Activated T-cell treated with anti-CD3 and anti-CD28 coated beads, Interleukin-2, amount 50 U/mL, for 4 hours (primary cell): ENCODE measurements at regions not wholly inside any gene's neighbourhood (a gene's known extent, or its start where the extent isn't known, plus 50 kb on each side); places are given as distances from the start of the nearest gene placed in this dataset.

ENCODE experiments used
- ATAC-seq, 2 donors: fragments of 200-7000 bp; cut with Tn5 transposase; one replicate each; pipeline ENCODE4 v1.10.0; 2021
- DNase-seq: peaks from one replicate; pipeline ENCODE4 v3.0.0-alpha.2; 2020
- H3K27me3 Mint-ChIP-seq: one replicate; pipeline ENCODE4 v1.8.0; 2021; ENCODE audit warnings: low read depth, mixed read lengths
- H3K36me3 Mint-ChIP-seq: one replicate; pipeline ENCODE4 v1.8.0; 2022; ENCODE audit warnings: mixed read lengths; ENCODE audit not compliant: insufficient read depth
- H3K4me1 Mint-ChIP-seq: one replicate; pipeline ENCODE4 v1.8.0; 2021; ENCODE audit warnings: low read depth, mixed read lengths
- H3K4me3 Mint-ChIP-seq: one replicate; pipeline ENCODE4 v1.8.0; 2021; ENCODE audit warnings: mild to moderate bottlenecking, moderate library complexity, mixed read lengths
- H3K9me3 Mint-ChIP-seq: one replicate; pipeline ENCODE4 v1.8.0; 2021; ENCODE audit warnings: mixed read lengths

DNA sequence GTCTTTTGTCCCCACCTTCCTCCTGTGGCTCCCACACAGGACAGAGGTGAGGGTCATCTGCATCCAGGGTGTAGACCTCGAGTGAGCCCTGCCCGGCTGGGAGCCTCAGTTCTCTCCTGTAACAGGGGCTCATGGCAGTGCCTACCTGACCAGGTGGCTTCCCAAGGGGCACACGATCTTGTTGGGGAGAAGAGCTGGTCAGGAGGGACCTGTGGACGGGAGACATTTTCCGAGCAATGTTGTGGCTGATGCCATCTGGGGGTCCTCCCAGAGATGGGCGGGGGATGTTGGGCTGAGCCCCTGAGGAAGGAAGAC lies 51.9 kb downstream of the CEBPB start:
- no peaks in the 10 kb centered on the region for H3K4me1 Mint-ChIP-seq
- ATAC-seq (no peak), DNase-seq (no peak)
- no peak overlapping the region for H3K4me3 Mint-ChIP-seq
- no peaks in the 10 kb centered on the region for H3K36me3 Mint-ChIP-seq
- no peaks in the 10 kb centered on the region for H3K9me3 Mint-ChIP-seq
- peaks cover 3% of the 10 kb centered on the region for H3K27me3 Mint-ChIP-seq

DNA sequence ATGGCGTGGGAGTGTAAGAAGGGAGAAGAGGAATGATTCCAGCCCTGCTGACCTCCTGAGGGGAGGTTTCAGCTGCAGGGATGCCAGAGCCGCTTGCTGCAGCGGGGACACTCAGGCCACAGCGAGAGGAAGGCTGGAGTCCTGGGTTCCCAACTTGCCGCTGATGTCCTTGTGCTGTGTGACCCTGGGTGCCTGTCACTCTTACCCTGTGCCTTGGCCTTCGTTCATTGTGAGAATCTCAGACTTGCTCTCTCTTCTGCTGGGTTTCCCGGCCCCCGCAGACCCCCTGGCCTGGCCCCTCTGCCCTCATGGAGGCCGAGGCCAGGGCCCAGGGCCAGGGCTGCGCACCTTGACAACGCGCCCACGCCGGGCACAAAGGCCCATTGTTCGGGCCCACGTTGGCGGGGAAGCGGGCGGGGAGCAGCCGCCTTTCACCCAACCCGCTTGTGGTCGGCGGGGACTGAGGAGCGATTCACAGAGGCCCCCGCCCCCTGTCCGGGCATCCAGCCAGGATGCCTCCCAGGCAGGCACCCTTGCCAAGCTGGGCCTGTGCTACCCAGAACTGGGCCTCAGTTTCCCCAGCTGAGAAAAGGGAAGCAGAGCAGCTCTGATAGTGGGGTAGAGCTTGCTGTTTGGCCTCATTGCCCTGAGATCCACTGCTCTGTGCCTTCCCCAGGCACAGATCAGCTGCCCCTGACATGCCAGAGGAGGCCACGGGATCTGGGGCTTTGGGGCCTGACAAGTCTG lies 52.4 kb downstream of the CEBPB start:
- Mint-ChIP-seq H3K9me3 (no peaks in the 10 kb centered on the region), H3K27me3 (peaks cover 3% of the 10 kb centered on the region), H3K4me3 (no peak overlapping the region), H3K4me1 (no peaks in the 10 kb centered on the region), H3K36me3 (no peaks in the 10 kb centered on the region)
- no peak for DNase-seq
- no peak for ATAC-seq

DNA sequence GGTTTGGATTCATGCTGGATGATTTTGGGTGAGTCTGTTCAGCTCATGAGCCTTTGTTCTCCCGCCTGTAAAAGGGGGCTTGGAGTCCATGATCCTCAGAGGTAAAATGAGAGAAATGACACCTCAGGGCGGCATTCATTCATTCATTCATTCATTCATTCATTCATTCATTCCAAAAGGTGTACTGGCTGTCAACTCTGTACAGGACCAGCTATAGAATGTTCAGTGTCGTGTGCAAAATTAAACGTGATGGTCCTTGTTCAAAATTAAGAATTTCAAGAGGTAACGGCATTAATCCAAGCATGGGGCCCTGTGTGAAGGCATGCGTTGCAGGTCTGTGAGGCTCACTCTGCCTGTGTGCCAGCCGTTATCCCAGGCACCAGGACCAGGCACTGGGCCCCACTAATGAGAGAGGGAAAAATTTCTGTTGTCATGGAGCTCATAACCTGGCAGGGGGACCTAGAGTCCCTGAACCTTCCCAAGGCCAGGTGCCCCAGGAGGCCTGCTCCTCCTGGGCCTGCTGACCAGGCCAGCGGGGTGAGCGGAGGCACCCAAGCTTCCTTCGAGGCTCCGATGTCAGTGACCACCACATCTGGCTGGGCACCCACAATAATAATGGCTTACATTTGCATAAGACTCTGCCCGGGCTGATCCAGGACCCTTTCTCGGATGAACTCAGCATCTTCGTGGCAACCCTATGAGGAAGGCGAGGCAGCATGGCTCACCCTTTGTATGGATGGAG lies 53.2 kb downstream of the CEBPB start:
- no peak for ATAC-seq
- Mint-ChIP-seq H3K4me1 (no peaks in the 10 kb centered on the region), H3K27me3 (peaks cover 3% of the 10 kb centered on the region), H3K4me3 (no peak overlapping the region), H3K36me3 (no peaks in the 10 kb centered on the region), H3K9me3 (no peaks in the 10 kb centered on the region)
- DNase-seq: no peak

DNA sequence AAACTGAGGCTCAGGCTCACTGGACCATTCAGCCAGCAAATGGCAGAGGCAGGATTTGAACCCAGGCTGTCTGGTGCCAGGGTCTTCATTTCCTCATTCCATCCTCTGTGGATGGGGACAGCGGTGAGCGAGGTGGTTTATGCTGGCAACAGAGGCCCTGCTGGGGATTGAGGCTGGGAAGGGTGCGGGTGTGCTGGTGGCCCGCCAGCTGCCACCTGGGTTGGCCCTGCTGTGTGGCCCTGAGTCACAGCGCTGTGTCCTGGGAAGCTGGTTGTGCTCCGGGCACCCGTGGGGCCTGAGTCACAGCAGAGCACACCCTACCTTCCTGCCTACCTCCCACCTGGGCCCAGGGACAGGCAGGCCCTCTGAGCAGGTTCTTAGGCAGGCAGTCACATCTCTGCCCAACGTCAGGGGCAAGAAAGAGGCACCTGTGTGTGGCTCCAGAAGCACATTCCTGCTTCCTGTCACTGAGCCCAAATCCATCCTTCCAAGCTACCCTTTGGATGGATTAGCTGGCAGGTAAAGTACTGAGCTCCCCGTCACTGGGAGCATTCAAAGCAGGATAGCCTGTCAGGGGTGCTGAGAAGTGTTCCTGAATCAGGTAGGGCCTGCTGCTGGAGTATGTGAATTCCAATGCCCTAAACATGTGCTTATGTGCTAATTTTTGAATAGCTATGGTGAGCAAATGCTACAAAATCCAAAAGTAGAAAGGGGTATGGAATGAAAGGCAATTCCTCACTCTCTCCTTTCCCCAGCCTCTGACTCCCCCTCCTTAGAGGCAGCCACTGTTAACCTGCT lies 53.9 kb downstream of the CEBPB start:
- Mint-ChIP-seq H3K4me1 (no peaks in the 10 kb centered on the region), H3K27me3 (peaks cover 3% of the 10 kb centered on the region), H3K9me3 (no peaks in the 10 kb centered on the region), H3K36me3 (no peaks in the 10 kb centered on the region), H3K4me3 (no peak overlapping the region)
- no peak for DNase-seq
- ATAC-seq: no peak

DNA sequence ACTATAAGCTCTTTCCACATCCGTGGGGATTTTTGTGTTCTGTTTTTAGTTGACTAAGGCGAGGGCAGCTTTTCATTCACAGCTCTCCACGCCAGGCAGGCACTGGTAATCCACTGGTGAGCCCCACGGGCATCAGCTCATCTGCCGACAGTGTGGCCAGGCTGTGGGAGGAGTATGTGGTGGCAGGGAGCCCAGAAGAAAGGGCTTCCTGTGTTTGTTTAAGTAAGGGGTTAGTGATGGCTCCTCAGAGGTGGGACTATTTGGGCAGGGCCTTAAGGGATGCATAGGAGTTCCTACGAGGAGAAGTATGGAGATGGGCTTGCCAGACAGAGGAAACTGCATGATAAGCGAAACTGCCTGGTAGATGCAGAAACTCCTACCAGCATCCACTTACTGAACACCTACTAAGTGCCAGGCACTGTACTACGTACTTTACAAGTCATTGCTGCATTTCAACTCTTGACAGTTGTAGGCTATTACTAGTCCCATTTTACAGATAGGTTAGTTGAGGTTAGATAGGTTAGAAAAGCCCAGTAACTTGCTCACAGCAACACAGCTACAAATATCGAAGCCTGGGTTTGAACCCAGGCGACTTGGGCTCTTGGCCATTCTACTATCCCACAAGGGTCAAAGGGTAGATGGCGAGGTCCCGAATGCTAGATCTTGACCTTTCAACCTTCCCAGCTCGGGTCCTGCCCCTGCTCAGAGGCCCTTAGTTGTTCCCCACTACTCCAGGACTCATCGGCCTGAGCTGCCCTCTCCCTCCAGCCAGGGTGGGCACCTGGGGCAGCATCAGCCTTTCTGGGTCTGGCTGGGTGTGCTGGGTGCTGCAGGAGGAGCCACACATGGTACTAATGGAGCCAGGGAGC lies 55.1 kb downstream of the CEBPB start:
- Mint-ChIP-seq H3K4me3 (no peak overlapping the region), H3K4me1 (no peaks in the 10 kb centered on the region), H3K27me3 (peaks cover 3% of the 10 kb centered on the region), H3K9me3 (no peaks in the 10 kb centered on the region), H3K36me3 (no peaks in the 10 kb centered on the region)
- DNase-seq (no peak), ATAC-seq (no peak)

DNA sequence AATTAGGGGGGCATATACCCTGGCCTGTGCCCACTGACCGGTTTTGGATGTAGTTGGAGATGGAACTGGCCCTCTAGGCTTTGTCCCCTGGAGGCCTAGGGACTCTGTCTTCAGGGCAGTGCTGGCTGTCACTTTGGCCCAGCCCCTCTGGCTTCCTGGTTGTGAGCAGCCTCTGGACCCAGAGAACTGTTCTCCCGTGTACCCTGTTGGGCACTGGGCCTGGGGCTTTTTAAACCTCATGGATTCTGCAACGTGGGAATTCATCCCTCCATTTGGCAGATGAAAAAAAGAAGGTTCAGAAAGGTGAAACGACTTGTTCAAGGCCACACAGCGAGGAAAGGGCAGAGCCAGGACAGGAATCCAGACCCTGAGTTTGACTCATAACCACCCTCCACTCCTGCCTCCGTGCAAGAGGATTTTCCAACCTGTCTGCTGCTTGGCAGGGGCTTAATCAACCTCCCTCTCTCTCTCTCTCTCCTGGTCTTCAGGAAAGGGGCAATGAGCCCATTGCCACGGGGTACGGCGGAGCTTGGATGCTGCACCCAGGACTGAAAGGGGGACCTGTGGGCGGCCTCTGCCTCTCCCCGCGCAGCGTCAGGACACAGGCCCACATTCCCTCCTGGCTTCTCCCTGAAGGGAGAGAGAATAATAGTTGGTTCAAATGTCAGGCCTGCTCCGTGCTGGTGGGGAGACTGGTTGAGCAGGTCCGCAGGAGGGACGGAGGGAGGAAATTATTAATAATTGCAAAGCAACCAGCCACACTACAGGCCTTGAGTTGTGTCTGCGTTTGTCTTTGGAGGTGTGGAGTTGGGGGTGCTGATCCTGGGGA lies 56.0 kb downstream of the CEBPB start:
- no peak for ATAC-seq
- DNase-seq: no peak
- peaks cover 3% of the 10 kb centered on the region for H3K27me3 Mint-ChIP-seq
- no peaks in the 10 kb centered on the region for H3K4me1 Mint-ChIP-seq
- no peak overlapping the region for H3K4me3 Mint-ChIP-seq
- H3K36me3 Mint-ChIP-seq: no peaks in the 10 kb centered on the region
- no peaks in the 10 kb centered on the region for H3K9me3 Mint-ChIP-seq

DNA sequence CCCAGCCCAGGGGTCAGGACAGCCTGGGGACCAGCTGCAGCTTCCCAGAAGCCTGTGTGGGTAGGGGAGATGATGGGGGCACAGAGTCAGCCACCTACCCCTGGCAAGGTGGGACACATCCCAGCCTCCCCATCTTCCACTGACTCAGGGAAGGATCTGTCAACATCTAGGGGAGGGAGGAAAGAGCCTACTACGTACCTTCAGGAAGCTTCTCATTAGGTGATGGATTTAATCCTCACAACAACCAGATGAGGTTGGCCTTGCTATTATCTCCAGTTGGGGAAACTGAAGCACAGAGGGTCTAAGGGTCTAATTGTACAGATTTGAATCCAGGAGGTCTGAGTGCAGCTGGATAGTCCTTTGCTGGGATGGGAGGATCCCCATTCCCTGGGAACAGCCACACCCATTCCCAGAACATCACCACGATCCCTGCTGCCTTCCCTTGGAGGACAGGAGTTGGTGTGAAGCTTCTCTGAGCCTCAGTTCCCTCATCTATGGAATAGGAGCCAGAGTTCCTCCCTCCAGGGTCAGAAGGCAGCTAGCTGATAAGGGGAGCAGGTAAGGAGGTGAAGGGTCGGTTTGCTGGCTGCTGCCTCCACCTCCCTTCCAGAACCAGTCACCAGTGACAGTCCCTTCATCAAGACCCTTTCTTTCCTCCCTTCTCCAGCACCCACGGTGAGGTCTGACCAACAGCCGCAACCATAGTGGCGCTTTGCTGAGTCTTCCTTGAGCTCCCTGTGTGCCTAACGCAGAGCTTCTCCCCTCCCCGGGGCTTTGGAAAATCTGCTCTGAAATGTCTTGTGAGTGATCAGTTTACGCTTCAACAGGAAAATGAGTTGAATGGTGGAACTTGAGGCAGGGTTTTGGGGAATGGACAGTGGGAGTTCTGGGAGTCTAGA lies 56.8 kb downstream of the CEBPB start:
- ATAC-seq (no peak), DNase-seq (no peak)
- no peak overlapping the region for H3K4me3 Mint-ChIP-seq
- peaks cover 6% of the 10 kb centered on the region for H3K27me3 Mint-ChIP-seq
- H3K4me1 Mint-ChIP-seq: no peaks in the 10 kb centered on the region
- no peaks in the 10 kb centered on the region for H3K9me3 Mint-ChIP-seq
- no peaks in the 10 kb centered on the region for H3K36me3 Mint-ChIP-seq

DNA sequence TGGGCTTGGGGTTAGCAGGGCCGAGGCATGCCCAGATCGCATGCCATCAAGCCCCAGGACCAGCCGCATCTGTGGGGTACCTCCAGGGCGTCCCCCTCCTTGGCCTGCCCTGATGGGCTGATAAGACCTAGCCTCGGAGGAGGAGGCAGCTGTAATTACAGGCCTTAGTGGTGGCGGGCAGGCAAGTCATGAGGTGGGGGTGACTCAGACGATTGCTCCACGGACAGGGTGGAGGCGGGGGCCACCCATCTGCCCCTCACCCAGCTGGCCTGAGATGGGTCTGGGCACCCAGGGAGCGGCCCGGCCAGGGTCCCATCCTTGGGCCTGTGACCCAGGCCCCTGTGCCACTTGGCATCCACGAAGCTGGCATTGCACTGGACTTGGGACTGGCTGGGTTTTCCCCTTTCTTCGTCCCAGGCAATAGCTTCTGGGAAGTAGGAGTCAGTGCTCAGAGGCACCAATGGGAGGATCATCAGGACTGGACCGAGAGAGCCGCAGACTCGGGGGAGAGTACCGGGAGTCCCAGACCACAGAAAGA lies 57.5 kb downstream of the CEBPB start:
- ATAC-seq (no peak), DNase-seq (no peak)
- Mint-ChIP-seq H3K9me3 (no peaks in the 10 kb centered on the region), H3K4me1 (no peaks in the 10 kb centered on the region), H3K36me3 (no peaks in the 10 kb centered on the region), H3K4me3 (no peak overlapping the region), H3K27me3 (peaks cover 5% of the 10 kb centered on the region)

DNA sequence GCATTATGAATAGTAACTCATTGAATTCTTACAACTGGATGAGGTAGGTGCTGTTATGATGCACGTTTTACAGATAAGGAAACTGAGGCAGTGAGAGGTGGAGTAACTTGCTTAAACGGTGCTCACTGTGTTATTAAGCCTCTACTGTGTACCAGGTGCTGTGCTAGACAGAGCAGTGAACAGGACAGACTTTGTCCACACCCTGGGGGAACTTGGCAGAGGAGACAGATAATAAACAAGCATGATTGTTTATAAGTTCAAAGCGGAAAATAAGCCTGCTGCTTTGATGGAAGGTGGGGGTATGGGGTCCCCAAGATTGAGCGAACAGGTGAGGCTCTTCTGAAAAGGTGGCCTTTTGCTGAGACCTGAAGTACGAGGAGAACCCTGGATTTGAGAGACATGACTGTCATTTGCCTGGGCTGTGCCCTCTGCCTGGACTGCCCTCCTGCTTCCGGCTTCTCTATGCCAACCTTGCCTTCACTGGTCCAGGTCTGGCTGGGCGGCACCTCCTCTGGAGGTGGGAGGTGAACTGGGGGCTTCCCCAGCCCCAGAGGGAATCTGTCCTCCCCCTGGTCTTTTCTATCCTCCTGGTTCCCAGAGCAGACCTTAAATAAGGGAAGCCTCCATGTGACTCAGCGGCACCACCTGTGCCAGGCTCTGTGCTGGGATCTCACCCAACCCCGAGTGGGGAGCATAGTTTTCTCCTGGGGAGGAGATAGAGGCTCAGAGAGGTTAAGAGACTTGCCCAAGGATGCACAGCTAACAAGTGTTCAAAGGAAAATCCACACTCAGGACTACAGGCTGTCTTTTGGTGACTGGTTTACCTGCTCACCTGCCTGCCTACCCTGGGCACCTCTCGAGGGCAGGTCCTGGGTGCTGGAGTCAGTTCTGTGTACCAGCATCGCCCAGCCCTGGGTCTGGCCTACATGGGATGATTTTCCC lies 59.1 kb downstream of the CEBPB start:
- ATAC-seq (no peak), DNase-seq (no peak)
- Mint-ChIP-seq H3K4me3 (no peak overlapping the region), H3K9me3 (no peaks in the 10 kb centered on the region), H3K4me1 (no peaks in the 10 kb centered on the region), H3K27me3 (peaks cover 5% of the 10 kb centered on the region), H3K36me3 (no peaks in the 10 kb centered on the region)

DNA sequence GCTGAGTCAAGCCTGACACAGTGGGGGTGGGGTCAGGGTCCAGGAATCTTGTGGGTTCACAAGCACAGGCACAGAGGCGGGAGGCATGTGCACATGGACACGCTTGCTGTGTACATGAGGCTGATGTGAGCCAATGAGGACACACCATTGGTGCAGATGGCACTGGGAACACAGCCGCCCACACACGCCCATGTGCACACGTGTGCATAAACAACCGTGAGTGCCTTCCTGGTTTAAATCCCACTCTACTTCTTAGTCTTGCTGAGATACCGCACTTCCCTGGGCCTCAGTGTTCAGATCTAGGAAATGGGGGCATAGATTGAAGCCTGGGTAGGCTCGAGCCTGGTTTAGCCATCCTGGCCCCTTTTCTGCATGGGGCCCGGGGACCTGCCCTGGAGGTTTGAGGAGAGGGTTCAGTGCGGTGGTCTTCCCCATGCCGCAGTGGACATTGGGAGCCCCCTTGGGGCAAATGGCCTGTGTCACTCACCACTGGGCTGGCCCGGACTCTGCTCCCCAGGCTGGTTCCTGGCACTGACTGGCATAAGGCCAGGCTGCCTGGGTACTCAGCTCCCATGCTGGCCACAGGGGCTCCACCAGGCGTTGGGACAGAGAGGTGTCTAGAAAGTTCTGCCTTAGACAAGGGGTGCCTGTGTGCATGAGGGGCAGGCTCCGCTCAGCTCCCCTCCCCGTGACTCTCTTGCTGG lies 60.2 kb downstream of the CEBPB start:
- no peak for ATAC-seq
- Mint-ChIP-seq H3K4me3 (no peak overlapping the region), H3K4me1 (no peaks in the 10 kb centered on the region), H3K27me3 (peaks cover 5% of the 10 kb centered on the region), H3K9me3 (no peaks in the 10 kb centered on the region), H3K36me3 (no peaks in the 10 kb centered on the region)
- DNase-seq: no peak

DNA sequence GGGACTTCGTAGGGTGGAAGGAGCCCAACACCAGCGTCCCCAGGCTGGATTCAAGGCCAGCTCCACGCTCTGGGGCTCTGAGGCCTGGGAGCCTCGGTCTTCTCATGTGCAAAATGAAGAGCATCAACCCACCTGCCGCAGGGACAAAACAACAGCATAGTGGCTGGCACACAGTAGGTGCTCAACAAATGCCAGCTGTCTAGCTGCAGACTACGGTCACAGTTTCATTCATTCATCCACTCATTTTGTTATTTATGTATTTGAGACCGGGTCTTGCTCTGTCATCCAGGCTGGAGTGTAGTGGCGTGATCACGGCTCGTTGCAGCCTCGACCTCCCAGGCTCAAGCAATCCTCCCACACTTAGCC lies 60.7 kb downstream of the CEBPB start:
- no peak for DNase-seq
- peaks cover 5% of the 10 kb centered on the region for H3K27me3 Mint-ChIP-seq
- no peak overlapping the region for H3K4me3 Mint-ChIP-seq
- H3K9me3 Mint-ChIP-seq: no peaks in the 10 kb centered on the region
- H3K4me1 Mint-ChIP-seq: no peaks in the 10 kb centered on the region
- ATAC-seq: no peak
- no peaks in the 10 kb centered on the region for H3K36me3 Mint-ChIP-seq
